Upper lobe of left lung (tissue), 6 donors: ENCODE measurements at regions not wholly inside any gene's neighbourhood (a gene's known extent, or its start where the extent isn't known, plus 50 kb on each side); places are given as distances from the start of the nearest gene placed in this dataset.

Experiments used
- ATAC-seq, 2 donors: fragments of 200-7000 bp; cut with Tn5 transposase; one replicate each; pipeline ENCODE4 v1.9.1; 2022; ENCODE audit warnings: mild to moderate bottlenecking in 2 of 2, moderate library complexity in 2 of 2; ENCODE audit not compliant: low FRiP score in 2 of 2
- DNase-seq, 2 donors: peaks; one replicate each; pipeline ENCODE4 v3.0.0-alpha.2; 2019 to 2020
- H3K27ac ChIP-seq, 4 donors: fragments of 200-600 bp; sonication (generic); one replicate each; pipeline ENCODE4 v1.5.1; 2016 to 2019
- H3K27me3 ChIP-seq, 4 donors: fragments of 200-600 bp; sonication (generic); one replicate each; pipeline ENCODE4 v1.5.1; 2017 to 2019
- H3K36me3 ChIP-seq, 4 donors: fragments of 200-600 bp; sonication (generic); one replicate each; pipeline ENCODE4 v1.5.1; 2016 to 2019
- H3K4me1 ChIP-seq, 4 donors: fragments of 200-600 bp; sonication (generic); one replicate each; pipeline ENCODE4 v1.5.1; 2018 to 2019
- H3K4me3 ChIP-seq, 4 donors: fragments of 200-600 bp; sonication (generic); one replicate each; pipeline ENCODE4 v1.5.1; 2017 to 2019; ENCODE audit warnings: mild to moderate bottlenecking in 2 of 4, moderate library complexity in 1 of 4
- H3K9me3 ChIP-seq, 4 donors: fragments of 200-600 bp; sonication (generic); one replicate each; pipeline ENCODE4 v1.5.1; 2018 to 2019
- CTCF ChIP-seq, 6 experiments: fragments of 450-650 bp in 4 of 6; fragments of 200-600 bp in 2 of 6; sonication (generic) in 2 of 6; IDR thresholded peaks; one replicate each; pipeline ENCODE4 v1.5.1; 2016 to 2019; ENCODE audit warnings: antibody characterized with exemption in 6 of 6
- EP300 ChIP-seq, 4 donors: sonication (generic); formaldehyde crosslinking; IDR thresholded peaks; one replicate each; pipeline ENCODE4 v1.5.1; 2017; ENCODE audit warnings: antibody characterized with exemption in 4 of 4, control low read depth in 2 of 4
- POLR2A ChIP-seq, 4 donors: fragments of 450-650 bp; IDR thresholded peaks; one replicate each; pipeline ENCODE4 v1.5.1; 2016 to 2017; ENCODE audit warnings: antibody characterized with exemption in 4 of 4, mild to moderate bottlenecking in 2 of 4
- POLR2AphosphoS5 ChIP-seq, 2 donors: sonication (generic); formaldehyde crosslinking; IDR thresholded peaks; one replicate each; pipeline ENCODE4 v1.5.1; 2017; ENCODE audit warnings: antibody characterized with exemption in 2 of 2
- WGBS, 2 donors: methylation state at CpG; one replicate each; pipeline ENCODE4 v1.1.5; 2017 to 2018; 5-methylcytosine and 5-hydroxymethylcytosine counted together
- donor health status: DM: no; HTN: no; CAD: no; lungs with moderate emphysema.
- donor health status: DM: no; HTN: yes; CAD: no; lungs with severe emphysema.

DNA sequence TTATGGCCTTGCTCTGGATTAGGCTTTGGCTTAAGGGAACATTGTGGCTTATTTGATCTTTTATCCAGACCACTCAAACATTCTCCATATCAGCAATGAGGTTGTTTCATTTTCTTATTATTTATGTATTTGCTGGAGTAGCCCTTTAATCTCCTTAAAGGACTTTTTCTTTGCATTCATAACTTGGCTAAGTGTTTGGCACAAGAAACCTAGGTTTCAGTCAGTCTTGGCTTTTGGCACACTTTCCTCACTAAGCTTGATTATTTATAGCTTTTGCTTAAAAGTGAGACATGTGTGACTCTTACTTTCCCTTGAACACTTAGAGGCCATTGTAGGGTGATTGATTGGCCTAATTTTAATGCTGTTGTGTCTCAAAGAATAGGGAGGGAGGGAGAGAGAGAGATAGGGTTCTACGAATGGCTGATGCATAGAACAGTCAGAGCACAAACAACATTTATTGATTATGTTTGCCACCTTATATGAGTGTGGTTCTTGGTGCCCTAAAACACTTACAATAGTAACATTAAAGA is 2265.3 kb upstream of the C9orf72 start:
- WGBS, 2 donors, result 68 to 79% methylated on average over 1 of the region's 1 CpG

DNA sequence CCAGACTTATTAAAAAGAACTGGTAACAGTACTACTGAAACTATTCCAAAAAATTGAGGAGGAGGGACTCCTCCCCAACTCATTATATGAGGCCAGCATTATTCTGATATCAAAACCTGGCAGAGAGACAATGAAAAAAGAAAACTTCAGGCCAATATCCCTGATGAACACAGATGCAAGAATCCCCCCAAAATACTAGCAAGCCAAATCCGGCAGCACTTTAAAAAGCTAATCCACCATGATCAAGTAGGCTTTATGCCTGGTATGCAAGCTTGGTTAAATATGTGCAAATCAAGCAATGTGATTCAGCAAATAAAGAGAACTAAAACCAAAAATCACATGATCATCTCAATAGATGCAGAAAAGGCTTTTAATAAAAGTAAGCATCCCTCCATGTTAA is 2271.0 kb upstream of the C9orf72 start:
- Histone ChIP-seq H3K9me3 (no peaks in the 10 kb centered on the region), H3K4me3 (no peak overlapping the region), H3K27me3 (no peaks in the 10 kb centered on the region), H3K27ac (no peak overlapping the region), H3K4me1 (no peaks in the 10 kb centered on the region), H3K36me3 (no peaks in the 10 kb centered on the region)
- WGBS, 2 donors, result 87 to 93% methylated on average over 1 of the region's 1 CpG
- no peak for DNase-seq
- TF ChIP-seq POLR2AphosphoS5 (IDR thresholded peaks at IDR 0.05) (no peak), EP300 (IDR thresholded peaks at IDR 0.05) (no peak), CTCF (IDR thresholded peaks at IDR 0.05) (no peak), POLR2A (IDR thresholded peaks at IDR 0.05) (no peak)
- no peak for ATAC-seq

More for the DNA sequence above, 2265.3 kb upstream of the C9orf72 start:
- Histone ChIP-seq H3K36me3 (no peaks in the 10 kb centered on the region), H3K27me3 (no peaks in the 10 kb centered on the region), H3K4me1 (no peaks in the 10 kb centered on the region), H3K27ac (no peak overlapping the region), H3K4me3 (no peak overlapping the region), H3K9me3 (no peaks in the 10 kb centered on the region)
- DNase-seq (no peak), ATAC-seq (no peak)
- TF ChIP-seq EP300 (IDR thresholded peaks at IDR 0.05) (no peak), POLR2AphosphoS5 (IDR thresholded peaks at IDR 0.05) (no peak), CTCF (IDR thresholded peaks at IDR 0.05) (no peak), POLR2A (IDR thresholded peaks at IDR 0.05) (no peak)

DNA sequence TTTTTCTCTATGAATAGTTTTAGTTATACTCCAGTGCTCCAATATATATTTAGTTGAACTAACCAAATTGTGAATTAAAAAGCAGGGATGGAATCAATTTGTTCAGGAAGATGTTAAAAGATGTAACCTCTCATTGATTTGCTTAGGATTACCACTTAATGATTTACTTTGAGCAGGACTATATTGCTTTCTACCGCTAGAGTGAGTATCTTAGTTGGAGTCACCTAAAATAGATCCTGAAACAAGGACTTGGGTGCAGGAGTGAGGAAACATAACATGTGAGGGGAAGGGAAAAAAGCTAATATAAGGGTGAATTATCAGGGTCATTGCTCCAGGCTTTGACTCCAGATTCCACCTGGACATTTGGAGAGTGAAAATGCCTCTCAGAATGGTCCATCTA is 2277.4 kb upstream of the C9orf72 start:
- ATAC-seq (no peak), DNase-seq (no peak)
- Histone ChIP-seq H3K27ac (no peak overlapping the region), H3K4me1 (no peaks in the 10 kb centered on the region), H3K4me3 (no peak overlapping the region), H3K9me3 (no peaks in the 10 kb centered on the region), H3K27me3 (no peaks in the 10 kb centered on the region), H3K36me3 (no peaks in the 10 kb centered on the region)
- TF ChIP-seq POLR2AphosphoS5 (IDR thresholded peaks at IDR 0.05) (no peak), EP300 (IDR thresholded peaks at IDR 0.05) (no peak), POLR2A (IDR thresholded peaks at IDR 0.05) (no peak), CTCF (IDR thresholded peaks at IDR 0.05) (no peak)
- WGBS, 2 donors, result 40 to 46% methylated on average over 1 of the region's 1 CpG

DNA sequence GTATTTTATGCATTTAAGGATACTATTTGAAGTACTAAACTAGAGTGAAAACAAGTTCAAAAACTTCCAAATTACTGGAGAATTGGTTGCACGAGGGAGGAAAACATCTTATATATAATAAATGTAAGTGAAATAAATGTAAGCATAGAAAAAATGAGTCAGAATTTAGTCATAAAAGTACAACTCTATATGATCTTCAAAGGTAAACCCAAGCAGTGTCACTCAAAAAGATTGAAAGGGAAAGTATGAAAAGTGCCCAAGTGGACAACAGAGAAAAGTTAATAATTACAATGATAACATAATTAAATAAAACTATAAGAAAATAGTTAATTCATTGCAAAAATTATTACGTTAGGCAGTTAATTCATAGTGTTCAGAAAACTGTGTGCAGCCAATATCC is 2288.5 kb upstream of the C9orf72 start:
- Histone ChIP-seq H3K27ac (no peak overlapping the region), H3K4me1 (no peaks in the 10 kb centered on the region), H3K27me3 (no peaks in the 10 kb centered on the region), H3K4me3 (no peak overlapping the region), H3K36me3 (no peaks in the 10 kb centered on the region), H3K9me3 (no peaks in the 10 kb centered on the region)
- DNase-seq, result no peak
- WGBS, 2 donors, result 82 to 83% methylated on average over 2 of the region's 2 CpGs
- ATAC-seq, result no peak
- no peak for TF ChIP-seq CTCF (IDR thresholded peaks at IDR 0.05)

DNA sequence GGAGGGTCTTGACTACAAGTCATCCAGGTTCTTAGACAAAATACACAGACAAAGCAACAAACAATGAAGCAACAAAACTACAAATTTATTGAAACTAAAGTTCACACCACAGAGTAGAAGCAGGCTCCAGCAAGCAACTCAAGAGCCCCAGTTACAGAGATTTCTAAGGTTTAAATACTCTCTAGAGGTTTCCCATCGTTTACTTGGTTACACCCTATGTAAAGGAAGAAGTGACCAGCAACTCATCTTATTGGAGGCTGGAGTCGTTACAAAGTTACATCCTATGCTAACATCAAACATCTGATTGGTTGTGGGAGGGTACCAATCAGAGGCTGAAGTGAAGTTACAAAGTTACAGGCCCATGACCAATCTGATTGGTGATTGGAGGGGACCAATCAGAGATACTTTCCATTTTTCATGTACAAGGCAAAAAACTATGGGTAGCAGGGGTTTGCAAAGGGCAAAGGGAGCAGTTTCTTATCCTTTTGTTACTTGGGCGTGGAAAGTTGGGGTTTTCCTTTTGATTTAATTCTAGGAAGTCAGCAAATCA is 2292.6 kb upstream of the C9orf72 start:
- TF ChIP-seq CTCF (IDR thresholded peaks at IDR 0.05) (no peak), EP300 (IDR thresholded peaks at IDR 0.05) (no peak), POLR2AphosphoS5 (IDR thresholded peaks at IDR 0.05) (no peak), POLR2A (IDR thresholded peaks at IDR 0.05) (no peak)
- DNase-seq, result no peak
- Histone ChIP-seq H3K36me3 (no peaks in the 10 kb centered on the region), H3K9me3 (no peaks in the 10 kb centered on the region), H3K27me3 (no peaks in the 10 kb centered on the region), H3K4me1 (no peaks in the 10 kb centered on the region), H3K27ac (no peak overlapping the region), H3K4me3 (no peak overlapping the region)
- no peak for ATAC-seq
- WGBS, 2 donors, result 75 to 86% methylated on average over 3 of the region's 3 CpGs
